ENCODE measurements at regions not wholly inside any gene's neighbourhood (a gene's known extent, or its start where the extent isn't known, plus 50 kb on each side); places are given as distances from the start of the nearest gene placed in this dataset.

DNA sequence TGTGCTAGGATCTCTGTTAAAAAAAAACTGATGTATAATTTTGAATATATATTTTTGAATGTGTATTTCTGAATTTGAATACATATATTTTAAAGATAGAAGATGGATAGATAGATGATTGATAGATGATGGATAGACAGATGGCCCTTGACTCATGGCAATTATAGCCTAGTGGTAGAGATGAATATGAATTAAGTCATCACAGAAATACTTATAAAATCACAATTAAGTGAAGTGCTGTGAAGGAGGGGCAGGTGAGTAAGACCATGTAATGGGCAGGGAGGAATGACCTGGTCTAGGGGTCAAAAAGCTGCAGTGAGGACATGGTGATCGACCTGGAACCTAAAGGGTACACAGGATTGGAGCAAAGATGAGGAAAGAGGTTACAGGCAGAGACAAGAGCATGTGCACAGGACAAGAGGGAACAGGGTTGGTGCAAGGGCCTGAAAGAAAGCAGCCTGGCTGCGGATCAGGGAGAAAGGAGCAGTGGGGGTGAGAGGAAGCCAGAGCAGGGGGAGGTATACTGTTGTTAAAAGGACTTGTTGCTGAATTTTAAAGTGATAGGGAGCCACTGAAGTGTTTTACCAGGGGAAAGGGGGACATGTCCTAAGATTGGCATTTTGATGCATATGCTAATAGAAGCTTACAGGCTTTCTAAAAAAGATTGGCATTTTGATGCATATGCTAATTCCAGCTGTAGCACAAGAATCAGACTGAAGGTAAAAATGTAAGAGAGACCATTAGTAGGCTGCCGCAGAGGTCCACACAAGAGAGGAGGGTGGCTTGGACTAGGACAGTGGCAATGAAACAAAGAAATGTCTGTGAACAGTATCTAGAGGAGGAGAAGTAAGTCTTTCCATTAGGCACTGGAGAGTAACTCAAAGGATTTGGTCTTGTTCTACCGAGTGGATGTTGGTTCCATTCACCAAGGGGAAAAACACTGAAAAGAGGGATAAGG lies 527.8 kb downstream of the AGTPBP1 start:
- no peak for DNase-seq (ENCODE audit: low read depth in 4 of 4, low spot score in 1 of 4)

DNA sequence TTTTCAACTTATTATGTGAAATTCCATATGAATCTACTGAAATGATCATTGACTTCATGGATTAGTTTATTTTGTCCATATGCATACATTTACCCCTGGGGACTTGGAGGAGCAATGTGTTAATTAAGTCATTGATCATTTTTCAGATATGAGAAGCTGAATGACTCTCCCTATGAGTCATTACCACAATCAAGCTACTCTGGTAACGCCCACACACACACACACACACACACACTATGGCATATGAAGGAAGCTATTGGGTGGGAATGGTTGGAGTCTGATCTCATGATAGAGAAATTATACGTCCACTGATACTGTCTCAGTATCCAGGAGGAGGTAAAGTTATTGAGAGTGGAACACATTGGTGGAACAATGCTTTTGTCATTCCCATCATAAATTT lies 528.9 kb downstream of the AGTPBP1 start:
- peak in 1 of 4 experiments; percentile 11 for DNase-seq (ENCODE audit: low read depth in 4 of 4, low spot score in 1 of 4)

DNA sequence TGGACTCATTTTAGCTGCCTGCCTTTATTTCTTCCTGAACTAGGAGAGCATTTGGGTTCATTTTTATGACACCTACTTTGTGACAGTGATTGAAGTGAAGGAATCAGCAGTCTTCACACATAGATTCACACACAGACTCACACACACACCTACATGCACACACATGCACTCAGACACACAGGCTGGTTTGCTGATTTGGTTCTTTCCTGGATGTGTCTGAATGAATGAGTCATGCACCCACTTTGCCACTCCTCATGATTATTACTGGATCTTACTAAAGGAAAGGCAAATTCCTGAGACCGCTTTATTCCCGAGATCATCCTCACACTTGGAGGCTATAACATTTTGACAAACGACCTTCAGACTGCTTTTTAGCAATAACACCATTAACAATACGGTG lies 529.5 kb downstream of the AGTPBP1 start:
- no peak for DNase-seq (ENCODE audit: low read depth in 4 of 4, low spot score in 1 of 4)

- no peak for DNase-seq (ENCODE audit: low read depth in 4 of 4, low spot score in 1 of 4)
Measured at GRCh38 chr9:85208666-85209065, 533.1 kb downstream of the AGTPBP1 start.

GRCh38 chr9:85204176-85204575 lies 534.6 kb downstream of the NTRK2 start:
- DNase-seq (ENCODE audit: low read depth in 4 of 4, low spot score in 1 of 4), result no peak

GRCh38 chr9:85202596-85202995 lies 533.1 kb downstream of the NTRK2 start:
- no peak for DNase-seq (ENCODE audit: low read depth in 4 of 4, low spot score in 1 of 4)

- DNase-seq (ENCODE audit: low read depth in 4 of 4, low spot score in 1 of 4), result no peak
Measured at GRCh38 chr9:85200726-85201404, 531.3 kb downstream of the NTRK2 start.

DNA sequence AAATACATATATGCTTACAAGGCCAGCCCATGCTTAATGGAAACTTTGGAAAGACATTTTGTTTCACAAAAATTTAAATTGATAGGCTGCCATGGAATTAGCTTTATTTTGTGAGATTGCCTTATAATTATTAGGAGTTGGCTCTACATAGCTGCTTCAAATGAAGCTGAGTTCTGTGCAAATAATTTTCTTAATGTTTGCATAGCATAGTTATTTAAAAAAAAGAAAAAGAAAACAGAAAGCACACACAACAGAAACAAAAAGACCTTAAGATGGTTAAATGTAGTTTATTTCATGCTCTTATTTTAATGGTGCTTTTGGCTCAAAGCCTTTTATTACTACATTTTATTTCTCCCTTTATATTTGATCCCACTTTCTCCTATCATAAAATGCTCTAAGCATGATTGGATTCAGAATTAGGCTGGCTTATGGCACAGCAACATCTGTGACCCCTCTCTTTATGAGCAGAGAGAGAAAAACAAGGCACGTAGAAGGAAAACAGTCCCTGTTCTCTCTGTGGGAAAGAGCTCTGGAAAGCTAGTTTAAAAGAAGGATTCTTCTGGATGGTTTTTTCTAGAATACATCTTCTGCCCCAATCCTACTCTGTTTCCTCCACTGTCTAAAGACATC lies 530.5 kb downstream of the NTRK2 start:
- no peak for DNase-seq (ENCODE audit: low read depth in 4 of 4, low spot score in 1 of 4)

- no peak for DNase-seq (ENCODE audit: low read depth in 4 of 4, low spot score in 1 of 4)
Measured at GRCh38 chr9:85192750-85193149, 523.2 kb downstream of the NTRK2 start.

DNA sequence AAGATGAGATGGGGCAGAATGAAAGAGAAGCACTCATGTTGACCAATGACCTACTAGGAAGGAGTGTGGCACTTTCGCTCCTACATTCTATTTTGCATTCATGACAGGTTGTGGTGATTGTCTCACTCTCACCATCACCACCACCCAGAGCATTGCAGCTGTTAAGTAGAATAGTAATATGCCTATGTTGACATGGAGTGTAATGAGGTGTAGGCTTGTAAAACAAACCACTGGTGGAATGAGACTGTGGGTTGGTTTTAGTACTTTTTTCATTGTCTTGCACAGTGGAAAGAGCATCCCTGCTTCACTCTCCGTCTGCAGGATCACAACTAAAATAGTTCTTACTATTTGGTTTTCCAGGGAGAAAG lies 516.7 kb downstream of the NTRK2 start:
- DNase-seq (ENCODE audit: low read depth in 4 of 4, low spot score in 1 of 4), result no peak

GRCh38 chr9:85185486-85186217 lies 516.1 kb downstream of the NTRK2 start:
- DNase-seq (ENCODE audit: low read depth in 4 of 4, low spot score in 1 of 4), result no peak

DNA sequence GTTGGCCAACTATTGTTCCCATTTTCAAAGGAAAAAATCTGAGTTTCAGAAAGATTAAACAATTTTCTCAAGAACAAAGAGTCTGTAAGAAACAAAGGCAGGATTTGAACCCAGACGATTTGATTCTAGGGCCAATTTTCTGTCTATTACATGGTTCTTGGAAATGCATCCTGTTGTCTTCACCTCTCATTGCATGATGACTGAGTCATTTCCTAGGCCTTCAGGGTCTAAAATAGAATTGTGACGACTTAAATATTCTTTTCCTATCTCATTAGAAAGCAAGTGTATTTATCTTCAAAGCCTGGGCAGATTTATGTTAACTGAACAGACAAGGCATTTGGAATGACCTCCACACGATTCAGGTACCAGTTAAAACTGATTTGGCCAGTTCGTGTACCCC lies 512.9 kb downstream of the NTRK2 start:
- no peak for DNase-seq (ENCODE audit: low read depth in 4 of 4, low spot score in 1 of 4)

- DNase-seq (ENCODE audit: low read depth in 4 of 4, low spot score in 1 of 4), result no peak
Measured at GRCh38 chr9:85178474-85178873, 508.9 kb downstream of the NTRK2 start.

- DNase-seq (ENCODE audit: low read depth in 4 of 4, low spot score in 1 of 4), result no peak
Measured at GRCh38 chr9:85173967-85174366, 504.4 kb downstream of the NTRK2 start.

DNA sequence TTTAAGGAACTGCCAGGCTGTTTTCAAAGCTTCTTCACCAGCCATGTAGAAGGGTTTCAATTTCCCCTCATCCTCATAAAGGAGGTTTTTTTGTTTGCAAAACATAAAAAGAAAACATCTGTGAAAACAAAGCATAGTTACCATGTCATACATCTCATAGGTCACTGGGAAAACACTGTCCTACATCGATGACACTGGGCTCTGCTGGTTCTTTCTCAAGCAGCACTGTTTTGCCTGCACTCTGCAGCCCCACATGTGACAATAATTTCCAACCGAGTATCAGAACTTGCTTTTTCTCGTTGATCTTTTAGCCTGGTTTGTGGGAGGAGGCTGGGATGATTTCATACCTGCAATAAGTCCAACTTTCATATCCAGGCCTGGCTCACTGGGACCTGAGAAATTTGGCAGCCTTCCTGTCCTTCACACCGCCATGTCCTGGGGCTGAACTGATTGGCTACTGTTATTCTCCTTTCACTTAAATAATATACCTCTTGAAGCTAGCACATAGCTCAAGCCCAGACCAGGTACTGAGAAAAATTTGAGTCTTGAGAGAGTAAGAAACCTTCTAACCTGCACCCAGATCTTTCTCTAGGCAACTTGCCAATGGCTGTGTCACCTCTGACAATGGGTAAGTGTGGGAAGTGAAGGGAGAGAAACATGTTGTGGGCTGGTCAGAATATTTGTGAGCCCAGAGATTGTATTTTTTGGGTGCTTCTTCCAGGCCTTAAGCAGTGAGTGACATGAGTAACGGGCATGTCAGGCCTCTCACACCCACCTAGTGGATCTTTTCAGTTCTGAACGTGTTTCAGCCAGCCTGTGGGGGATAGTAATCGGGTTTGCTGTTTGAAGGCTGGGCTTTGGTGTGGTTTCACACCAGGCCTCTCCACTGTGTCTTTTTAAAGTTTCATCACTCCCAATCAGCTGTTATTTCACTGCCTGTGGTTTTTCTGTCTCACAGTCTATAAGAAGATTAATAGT lies 502.8 kb downstream of the NTRK2 start:
- DNase-seq (ENCODE audit: low read depth in 4 of 4, low spot score in 1 of 4), result no peak

DNA sequence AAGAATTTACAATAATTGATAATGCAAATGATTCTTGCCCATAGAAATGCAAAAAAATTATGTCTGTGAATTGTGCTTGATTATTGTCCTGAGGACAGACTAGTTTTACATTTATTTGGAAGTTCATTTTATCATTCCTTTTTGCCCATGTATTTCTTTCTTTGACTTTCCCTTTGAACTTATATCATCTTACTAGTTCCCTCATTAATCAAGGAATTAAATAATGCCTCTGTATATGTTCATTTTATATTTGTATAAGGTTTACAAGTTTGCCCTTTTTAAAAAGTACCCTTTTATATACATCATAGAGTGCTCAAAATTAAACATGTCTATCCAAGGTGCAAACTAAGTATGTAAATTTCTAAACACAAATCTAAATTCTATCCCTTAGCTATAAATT lies 501.6 kb downstream of the NTRK2 start:
- DNase-seq (ENCODE audit: low read depth in 4 of 4, low spot score in 1 of 4), result no peak

GRCh38 chr9:85168412-85168811 lies 498.9 kb downstream of the NTRK2 start:
- no peak for DNase-seq (ENCODE audit: low read depth in 4 of 4, low spot score in 1 of 4)

DNA sequence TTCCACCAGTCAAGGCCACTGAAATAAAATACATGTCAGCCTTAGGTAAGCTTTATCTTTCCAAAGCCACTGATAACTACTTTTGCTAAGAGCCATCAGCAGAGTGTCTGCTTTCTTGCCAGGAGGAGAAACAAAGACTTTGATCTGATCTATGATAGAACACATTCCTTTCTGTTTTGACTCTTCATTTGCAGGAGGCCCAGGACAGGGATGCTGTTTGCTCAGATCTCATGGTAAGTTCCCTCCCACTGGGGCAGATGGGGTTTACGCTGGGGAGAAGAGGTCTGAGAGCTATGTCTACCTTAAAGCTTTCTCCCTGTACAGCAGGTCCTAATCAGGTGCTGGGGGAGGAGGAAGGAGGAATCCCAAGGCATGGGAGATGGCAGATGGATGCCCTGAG lies 497.6 kb downstream of the NTRK2 start:
- no peak for DNase-seq (ENCODE audit: low read depth in 4 of 4, low spot score in 1 of 4)

DNA sequence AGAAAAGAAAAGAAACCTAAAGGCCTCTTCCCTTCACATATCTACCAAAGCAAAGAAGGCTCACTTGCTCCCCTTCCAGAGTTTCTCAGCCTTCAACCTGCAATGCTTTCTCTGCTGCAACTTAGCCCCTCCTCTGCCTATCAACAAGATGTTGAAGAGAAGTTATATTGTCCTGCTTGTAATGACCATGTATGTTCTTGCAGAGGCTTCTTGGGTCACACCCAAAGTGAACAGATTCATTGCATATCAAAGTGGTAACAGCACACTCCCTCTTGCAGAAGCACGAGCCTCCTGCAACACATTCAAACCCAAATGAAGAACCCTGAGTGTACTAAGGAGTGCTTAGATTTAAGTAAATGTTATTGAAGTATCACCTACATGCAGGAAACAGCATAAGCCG lies 494.3 kb downstream of the NTRK2 start:
- DNase-seq (ENCODE audit: low read depth in 4 of 4, low spot score in 1 of 4), result no peak

- no peak for DNase-seq (ENCODE audit: low read depth in 4 of 4, low spot score in 1 of 4)
Measured at GRCh38 chr9:85163415-85163814, 493.9 kb downstream of the NTRK2 start.
